ENCODE measurements at regions not wholly inside any gene's neighbourhood (a gene's known extent, or its start where the extent isn't known, plus 50 kb on each side); places are given as distances from the start of the nearest gene placed in this dataset.
"Not testable (repeated sequence)": the region's sequence is repeated elsewhere in the genome, so short reads cannot be mapped to it uniquely, and the experiment has no call there.

- DNase-seq = no peak
These were observed 95.0 kb downstream of the FAM53A start for GRCh38 chr4:1589098-1589497.

GRCh38 chr4:1588306-1588705 is 95.8 kb downstream of the FAM53A start:
- no peak for DNase-seq

- no peak for DNase-seq
These were observed 99.6 kb downstream of the FAM53A start for GRCh38 chr4:1584498-1584897.

- no peak for DNase-seq
These were observed 100.3 kb downstream of the FAM53A start for GRCh38 chr4:1583859-1584258.

- DNase-seq = no peak
These were observed 100.9 kb downstream of the FAM53A start for GRCh38 chr4:1583051-1583785.

GRCh38 chr4:1582227-1582626 is 101.9 kb downstream of the FAM53A start:
- DNase-seq = no peak

GRCh38 chr4:1581164-1581894 is 102.8 kb downstream of the FAM53A start:
- peak; percentile 92 for DNase-seq

GRCh38 chr4:1580692-1581012 is 103.5 kb downstream of the FAM53A start:
- DNase-seq = not testable (repeated sequence)

- DNase-seq = peak; percentile 87
These were observed 104.0 kb downstream of the FAM53A start for GRCh38 chr4:1579901-1580691.

- DNase-seq = peak; percentile 82
These were observed 104.9 kb downstream of the FAM53A start for GRCh38 chr4:1579001-1579900.

- DNase-seq = no peak
These were observed 105.8 kb downstream of the FAM53A start for GRCh38 chr4:1578251-1578773.

GRCh38 chr4:1577822-1578217 is 106.3 kb downstream of the FAM53A start:
- no peak for DNase-seq

GRCh38 chr4:1576961-1577821 is 106.9 kb downstream of the FAM53A start:
- DNase-seq = no peak

GRCh38 chr4:1576304-1576960 is 107.7 kb downstream of the FAM53A start:
- no peak for DNase-seq

GRCh38 chr4:1575418-1576303 is 108.5 kb downstream of the FAM53A start:
- no peak for DNase-seq

- no peak for DNase-seq
These were observed 109.3 kb downstream of the FAM53A start for GRCh38 chr4:1574601-1575417.

- no peak for DNase-seq
These were observed 110.2 kb downstream of the FAM53A start for GRCh38 chr4:1573830-1574459.

- no peak for DNase-seq
These were observed 111.0 kb downstream of the FAM53A start for GRCh38 chr4:1572964-1573720.
